ENCODE measurements at regions not wholly inside any gene's neighbourhood (a gene's known extent, or its start where the extent isn't known, plus 50 kb on each side); places are given as distances from the start of the nearest gene placed in this dataset.

- H3K9ac ChIP-seq (ENCODE audit: insufficient read depth in 1 of 2, low read length in 2 of 2): no peak overlapping the region
- H3K36me3 ChIP-seq (ENCODE audit: control insufficient read depth in 4 of 4, insufficient read depth in 4 of 4, low read length in 4 of 4): no peaks in the 10 kb centered on the region
- 32 to 48% methylated on average over 1 of the region's 1 CpG for WGBS, 2 donors
- H3K4me3 ChIP-seq: no peak overlapping the region
- H3K4me1 ChIP-seq (ENCODE audit: control insufficient read depth in 5 of 5, insufficient read depth in 5 of 5, low read length in 5 of 5): no peaks in the 10 kb centered on the region
- no peaks in the 10 kb centered on the region for H3K27me3 ChIP-seq (ENCODE audit: control insufficient read depth in 3 of 3, insufficient read depth in 3 of 3, low read length in 2 of 3)
- TF ChIP-seq, protein P1, sequence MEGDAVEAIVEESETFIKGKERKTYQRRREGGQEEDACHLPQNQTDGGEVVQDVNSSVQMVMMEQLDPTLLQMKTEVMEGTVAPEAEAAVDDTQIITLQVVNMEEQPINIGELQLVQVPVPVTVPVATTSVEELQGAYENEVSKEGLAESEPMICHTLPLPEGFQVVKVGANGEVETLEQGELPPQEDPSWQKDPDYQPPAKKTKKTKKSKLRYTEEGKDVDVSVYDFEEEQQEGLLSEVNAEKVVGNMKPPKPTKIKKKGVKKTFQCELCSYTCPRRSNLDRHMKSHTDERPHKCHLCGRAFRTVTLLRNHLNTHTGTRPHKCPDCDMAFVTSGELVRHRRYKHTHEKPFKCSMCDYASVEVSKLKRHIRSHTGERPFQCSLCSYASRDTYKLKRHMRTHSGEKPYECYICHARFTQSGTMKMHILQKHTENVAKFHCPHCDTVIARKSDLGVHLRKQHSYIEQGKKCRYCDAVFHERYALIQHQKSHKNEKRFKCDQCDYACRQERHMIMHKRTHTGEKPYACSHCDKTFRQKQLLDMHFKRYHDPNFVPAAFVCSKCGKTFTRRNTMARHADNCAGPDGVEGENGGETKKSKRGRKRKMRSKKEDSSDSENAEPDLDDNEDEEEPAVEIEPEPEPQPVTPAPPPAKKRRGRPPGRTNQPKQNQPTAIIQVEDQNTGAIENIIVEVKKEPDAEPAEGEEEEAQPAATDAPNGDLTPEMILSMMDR (IDR thresholded peaks at IDR 0.05; ENCODE audit: control extremely low read depth, extremely low read depth): no peak
- no peak for DNase-seq
- H3K9me3 ChIP-seq (ENCODE audit: control insufficient read depth in 4 of 4, insufficient read depth in 3 of 4, low read length in 3 of 4): peaks cover 0 to 4% (median 1%) of the 10 kb centered on the region in 4 donors
- ATAC-seq (ENCODE audit: insufficient read depth, low FRiP score): no peak
- no peak overlapping the region for H3K27ac ChIP-seq (ENCODE audit: low read depth in 1 of 2, low read length in 1 of 2)
Observed at GRCh38 chr13:36764957-36765356, 54.1 kb upstream of the RFXAP start.

DNA sequence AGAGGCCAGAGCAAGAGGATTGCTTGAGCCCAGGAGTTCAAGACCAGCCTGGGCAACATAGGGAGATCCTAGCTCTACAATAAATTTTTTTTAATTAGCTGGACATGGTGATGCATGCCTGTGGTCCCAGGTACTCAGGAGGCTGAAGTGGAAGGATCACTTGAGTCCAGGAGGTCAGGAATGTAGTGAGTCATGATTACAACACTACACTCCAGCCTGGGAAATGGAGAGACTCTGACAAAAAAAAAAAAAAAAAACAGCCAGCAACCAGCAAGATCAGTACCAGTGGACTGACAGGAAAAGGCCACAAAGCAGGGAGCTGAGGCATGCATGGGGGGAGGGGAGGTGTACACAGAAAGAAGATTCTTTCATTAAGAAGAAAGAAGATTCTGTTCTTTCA, 52.7 kb upstream of the RFXAP start:
- Histone ChIP-seq H3K9ac (ENCODE audit: insufficient read depth in 1 of 2, low read length in 2 of 2) (no peak overlapping the region), H3K9me3 (ENCODE audit: control insufficient read depth in 4 of 4, insufficient read depth in 3 of 4, low read length in 3 of 4) (peaks cover 0 to 4% (median 1%) of the 10 kb centered on the region in 4 donors), H3K4me1 (ENCODE audit: control insufficient read depth in 5 of 5, insufficient read depth in 5 of 5, low read length in 5 of 5) (no peaks in the 10 kb centered on the region), H3K36me3 (ENCODE audit: control insufficient read depth in 4 of 4, insufficient read depth in 4 of 4, low read length in 4 of 4) (no peaks in the 10 kb centered on the region), H3K27ac (ENCODE audit: low read depth in 1 of 2, low read length in 1 of 2) (no peak overlapping the region), H3K27me3 (ENCODE audit: control insufficient read depth in 3 of 3, insufficient read depth in 3 of 3, low read length in 2 of 3) (no peaks in the 10 kb centered on the region), H3K4me3 (no peak overlapping the region)
- DNase-seq (no peak), ATAC-seq (ENCODE audit: insufficient read depth, low FRiP score) (peak; percentile 76)
- TF ChIP-seq, protein P1 (IDR thresholded peaks at IDR 0.05; ENCODE audit: control extremely low read depth, extremely low read depth): no peak

- Histone ChIP-seq H3K9me3 (ENCODE audit: control insufficient read depth in 4 of 4, insufficient read depth in 3 of 4, low read length in 3 of 4) (peaks cover 0 to 4% (median 1%) of the 10 kb centered on the region in 4 donors), H3K9ac (ENCODE audit: insufficient read depth in 1 of 2, low read length in 2 of 2) (no peak overlapping the region), H3K36me3 (ENCODE audit: control insufficient read depth in 4 of 4, insufficient read depth in 4 of 4, low read length in 4 of 4) (no peaks in the 10 kb centered on the region), H3K4me1 (ENCODE audit: control insufficient read depth in 5 of 5, insufficient read depth in 5 of 5, low read length in 5 of 5) (no peaks in the 10 kb centered on the region), H3K4me3 (no peak overlapping the region), H3K27ac (ENCODE audit: low read depth in 1 of 2, low read length in 1 of 2) (no peak overlapping the region), H3K27me3 (ENCODE audit: control insufficient read depth in 3 of 3, insufficient read depth in 3 of 3, low read length in 2 of 3) (no peaks in the 10 kb centered on the region)
- TF ChIP-seq, protein P1 (IDR thresholded peaks at IDR 0.05; ENCODE audit: control extremely low read depth, extremely low read depth): no peak
- ATAC-seq (ENCODE audit: insufficient read depth, low FRiP score): no peak
- 92 to 95% methylated on average over 4 of the region's 4 CpGs for WGBS, 2 donors
- no peak for DNase-seq
Observed at GRCh38 chr13:36767276-36767675, 51.7 kb upstream of the RFXAP start.

GRCh38 chr13:36769126-36769525, 49.9 kb upstream of the RFXAP start:
- H3K27me3 ChIP-seq (ENCODE audit: control insufficient read depth in 3 of 3, insufficient read depth in 3 of 3, low read length in 2 of 3): no peaks in the 10 kb centered on the region
- 83 to 85% methylated on average over 2 of the region's 2 CpGs for WGBS, 2 donors
- no peaks in the 10 kb centered on the region for H3K36me3 ChIP-seq (ENCODE audit: control insufficient read depth in 4 of 4, insufficient read depth in 4 of 4, low read length in 4 of 4)
- no peak for ATAC-seq (ENCODE audit: insufficient read depth, low FRiP score)
- peaks cover 0 to 4% (median 1%) of the 10 kb centered on the region in 4 donors for H3K9me3 ChIP-seq (ENCODE audit: control insufficient read depth in 4 of 4, insufficient read depth in 3 of 4, low read length in 3 of 4)
- no peak overlapping the region for H3K27ac ChIP-seq (ENCODE audit: low read depth in 1 of 2, low read length in 1 of 2)
- no peak overlapping the region for H3K9ac ChIP-seq (ENCODE audit: insufficient read depth in 1 of 2, low read length in 2 of 2)
- H3K4me3 ChIP-seq: no peak overlapping the region
- H3K4me1 ChIP-seq (ENCODE audit: control insufficient read depth in 5 of 5, insufficient read depth in 5 of 5, low read length in 5 of 5): no peaks in the 10 kb centered on the region
- DNase-seq: no peak
- TF ChIP-seq, protein P1 (IDR thresholded peaks at IDR 0.05; ENCODE audit: control extremely low read depth, extremely low read depth): no peak

Measured in lung (tissue), 11 donors.